Kidney (tissue), 13 donors: ENCODE measurements at regions not wholly inside any gene's neighbourhood (a gene's known extent, or its start where the extent isn't known, plus 50 kb on each side); places are given as distances from the start of the nearest gene placed in this dataset.
"Not testable (repeated sequence)": the region's sequence is repeated elsewhere in the genome, so short reads cannot be mapped to it uniquely, and the experiment has no call there.

ENCODE experiments used
- DNase-seq, 5 donors: peaks; one replicate each; pipeline ENCODE4 v3.0.0-alpha.2; 2013 to 2020
- FAIRE-seq: peaks from 2 replicates; lab custom pipeline; 2012; peaks lifted over from hg19 to GRCh38; lab: Jason Lieb, UNC
- H3K27ac ChIP-seq, 2 donors: one replicate each; pipeline ENCODE4 v1.7.0; 2013; ENCODE audit warnings: low read depth in 2 of 2, low read length in 2 of 2, inconsistent platforms in 1 of 2
- H3K27me3 ChIP-seq: one replicate; pipeline ENCODE4 v1.7.1; 2013; ENCODE audit warnings: low read length, inconsistent platforms; ENCODE audit not compliant: control insufficient read depth, insufficient read depth
- H3K36me3 ChIP-seq, 3 donors: one replicate each; pipeline versions ENCODE4 v1.7.0 to v1.7.1; 2013; ENCODE audit warnings: low read length in 3 of 3, control low read depth in 1 of 3, inconsistent platforms in 1 of 3; ENCODE audit not compliant: insufficient read depth in 3 of 3, control insufficient read depth in 2 of 3
- H3K4me1 ChIP-seq, 3 donors: one replicate each; pipeline versions ENCODE4 v1.7.0 to v1.7.1; 2013; ENCODE audit warnings: low read length in 3 of 3, inconsistent platforms in 1 of 3, low read depth in 1 of 3; ENCODE audit not compliant: control insufficient read depth in 2 of 3, insufficient read depth in 2 of 3
- H3K4me3 ChIP-seq, 3 donors: one replicate each; pipeline versions ENCODE4 v1.7.0 to v1.8.1; 2013; ENCODE audit warnings: low read length in 3 of 3, control low read depth in 1 of 3, inconsistent platforms in 1 of 3
- H3K9ac ChIP-seq, 3 donors: one replicate each; pipeline versions ENCODE4 v1.7.0 to v1.7.1; 2013; ENCODE audit warnings: low read length in 3 of 3, control low read depth in 1 of 3, inconsistent platforms in 1 of 3
- H3K9me3 ChIP-seq, 3 donors: one replicate each; pipeline versions ENCODE4 v1.7.0 to v1.7.1; 2013; ENCODE audit warnings: low read length in 3 of 3, control low read depth in 1 of 3, inconsistent platforms in 1 of 3; ENCODE audit not compliant: control insufficient read depth in 2 of 3, insufficient read depth in 1 of 3
- CTCF ChIP-seq: IDR thresholded peaks from 3 replicates; pipeline ENCODE4 v1.5.1; 2012; ENCODE audit warnings: mild to moderate bottlenecking, moderate library complexity, borderline replicate concordance; ENCODE audit not compliant: insufficient read depth; ENCODE audit errors: extremely low read depth
- intact Hi-C: fragments of 100-400 bp; cut with DNase I; formaldehyde crosslinking; loops from one replicate; pipeline ENCODE4 v1.11.1; 2022
- donor health status: control.
- donor health status: control.
- donor health status: control.
- donor health status: control.
- donor health status: control.
- donor health status: DM: yes; HTN: yes; CAD: no.
- donor health status: Normal renal cell carcinoma (clear cell type).

GRCh38 chr13:62377838-62378237 lies 962.2 kb upstream of the PCDH20 start:
- H3K9me3 ChIP-seq = no peaks in the 10 kb centered on the region
- DNase-seq = no peak
- H3K27ac ChIP-seq = no peak overlapping the region
- no peaks in the 10 kb centered on the region for H3K4me1 ChIP-seq
- no peak overlapping the region for H3K4me3 ChIP-seq
- intact Hi-C loops = no loop called here
- H3K9ac ChIP-seq = no peak overlapping the region
- no peak for TF ChIP-seq CTCF
- FAIRE-seq = no peak
- no peaks in the 10 kb centered on the region for H3K36me3 ChIP-seq
- H3K27me3 ChIP-seq = no peaks in the 10 kb centered on the region

- no peak for TF ChIP-seq CTCF
- no peak for FAIRE-seq
- no peak overlapping the region for H3K4me3 ChIP-seq
- H3K9me3 ChIP-seq = no peaks in the 10 kb centered on the region
- no peak overlapping the region for H3K9ac ChIP-seq
- no peaks in the 10 kb centered on the region for H3K36me3 ChIP-seq
- intact Hi-C loops = no loop called here
- no peaks in the 10 kb centered on the region for H3K4me1 ChIP-seq
- no peak overlapping the region for H3K27ac ChIP-seq
- no peak for DNase-seq
- H3K27me3 ChIP-seq = no peaks in the 10 kb centered on the region
These were observed 960.0 kb upstream of the PCDH20 start for GRCh38 chr13:62375653-62376052.

- no peak overlapping the region for H3K27ac ChIP-seq
- no peaks in the 10 kb centered on the region for H3K9me3 ChIP-seq
- H3K4me3 ChIP-seq = no peak overlapping the region
- H3K9ac ChIP-seq = no peak overlapping the region
- no peaks in the 10 kb centered on the region for H3K36me3 ChIP-seq
- intact Hi-C loops = no loop called here
- DNase-seq = no peak
- no peak for FAIRE-seq
- no peak for TF ChIP-seq CTCF
- H3K27me3 ChIP-seq = no peaks in the 10 kb centered on the region
- H3K4me1 ChIP-seq = no peaks in the 10 kb centered on the region
These were observed 956.1 kb upstream of the PCDH20 start for GRCh38 chr13:62371737-62372136.

- H3K9me3 ChIP-seq, H3K4me3 ChIP-seq, DNase-seq, intact Hi-C loops, H3K27me3 ChIP-seq, H3K4me1 ChIP-seq, FAIRE-seq, H3K36me3 ChIP-seq, H3K9ac ChIP-seq, H3K27ac ChIP-seq: not testable (repeated sequence)
These were observed 952.3 kb upstream of the PCDH20 start for GRCh38 chr13:62367971-62368370.
